Right lobe of liver (tissue), 4 donors: ENCODE measurements at regions not wholly inside any gene's neighbourhood (a gene's known extent, or its start where the extent isn't known, plus 50 kb on each side); places are given as distances from the start of the nearest gene placed in this dataset.

Source experiments
- CTCF ChIP-seq, 4 donors: fragments of 200-600 bp in 3 of 4; fragments of 450-650 bp in 1 of 4; IDR thresholded peaks; one replicate each; pipeline versions ENCODE4 v1.5.1 to v1.8.0; 2016 to 2022; ENCODE audit warnings: antibody characterized with exemption in 4 of 4, mild to moderate bottlenecking in 2 of 4
- POLR2A ChIP-seq: fragments of 450-650 bp; IDR thresholded peaks from one replicate; pipeline ENCODE4 v1.6.1; 2017; ENCODE audit warnings: antibody characterized with exemption, mild to moderate bottlenecking
- donor health status: DM: no; HTN: no; CAD: no.
- donor health status: DM: no; HTN: no; CAD: no.
- donor health status: DM: no; HTN: yes; CAD: no.

- TF ChIP-seq CTCF (IDR thresholded peaks at IDR 0.05), result no peak
- TF ChIP-seq POLR2A, result no peak
These were observed 83.3 kb upstream of the C16orf82 start for GRCh38 chr16:26983426-26983825.
